Activated naive CD4-positive, alpha-beta T cell treated with anti-CD3 and anti-CD28 coated beads, Interleukin-2, amount 10 ng/mL, durations not matched to agents 7 days and 5 days (primary cell): ENCODE measurements at regions not wholly inside any gene's neighbourhood (a gene's known extent, or its start where the extent isn't known, plus 50 kb on each side); places are given as distances from the start of the nearest gene placed in this dataset.

ENCODE experiments used
- CTCF ChIA-PET: fragments of 350-600 bp; sonication (Branson Sonifier 250); formaldehyde crosslinking; loops from one replicate; lab custom pipeline; 2021; ENCODE audit warnings: antibody characterized with exemption; lab: Charles Lee
- DNase-seq: peaks from one replicate; pipeline ENCODE4 v3.0.0-alpha.2; 2020
- H3K27ac Mint-ChIP-seq: one replicate; pipeline ENCODE4 v1.8.0; 2021; ENCODE audit warnings: mild to moderate bottlenecking, moderate library complexity, mixed read lengths
- H3K27me3 Mint-ChIP-seq: one replicate; pipeline ENCODE4 v1.8.0; 2021; ENCODE audit warnings: mild to moderate bottlenecking, mixed read lengths
- H3K36me3 Mint-ChIP-seq: one replicate; pipeline ENCODE4 v1.8.0; 2021; ENCODE audit warnings: mixed read lengths
- H3K4me1 Mint-ChIP-seq: one replicate; pipeline ENCODE4 v1.8.0; 2021; ENCODE audit warnings: mixed read lengths
- H3K4me3 Mint-ChIP-seq: one replicate; pipeline ENCODE4 v1.8.0; 2021; ENCODE audit warnings: mild to moderate bottlenecking, moderate library complexity, mixed read lengths
- H3K9me3 Mint-ChIP-seq: one replicate; pipeline ENCODE4 v1.8.0; 2021; ENCODE audit warnings: mixed read lengths

DNA sequence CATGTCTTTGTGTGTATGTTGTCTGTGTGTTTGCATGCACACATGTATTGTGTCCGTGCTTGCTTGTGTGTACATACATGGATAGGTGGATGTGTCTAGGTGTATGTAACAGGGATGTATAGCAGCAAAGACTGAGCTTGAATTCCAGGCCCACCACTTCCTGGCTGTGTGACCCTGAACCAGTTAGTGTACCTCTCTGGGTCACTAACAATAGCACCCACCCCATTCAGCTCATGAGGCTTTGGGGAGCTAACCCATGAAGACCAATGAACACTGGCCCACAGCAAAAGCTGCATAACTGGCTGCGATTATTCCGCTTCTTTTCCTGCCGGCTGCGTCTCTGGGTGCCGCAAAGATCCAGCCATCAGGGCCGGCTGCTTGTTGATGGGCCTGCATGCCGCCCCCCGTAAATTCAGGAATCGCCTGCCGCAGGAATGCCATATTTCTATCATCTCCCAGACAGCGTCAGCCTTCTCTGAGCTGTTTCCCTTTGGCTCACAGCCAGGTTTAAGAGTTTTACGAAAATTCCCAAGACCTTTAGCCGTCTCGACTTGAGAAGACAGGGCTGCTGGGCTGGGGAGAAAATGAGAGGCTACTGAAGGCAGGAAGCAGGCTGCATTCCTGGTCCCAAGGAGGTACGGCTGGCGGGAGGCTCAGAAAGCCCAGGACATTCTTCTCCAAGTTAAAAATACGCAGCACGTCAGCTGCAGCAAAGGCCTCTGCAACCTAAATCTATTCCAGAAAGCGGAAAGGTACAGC lies 224.6 kb downstream of the MN1 start:
- Mint-ChIP-seq H3K9me3 (peaks cover 3% of the 10 kb centered on the region), H3K27me3 (peaks cover 9% of the 10 kb centered on the region), H3K4me3 (no peak overlapping the region), H3K36me3 (no peaks in the 10 kb centered on the region), H3K4me1 (no peaks in the 10 kb centered on the region), H3K27ac (no peak overlapping the region)
- no peak for DNase-seq
- CTCF ChIA-PET, result no interaction called here

DNA sequence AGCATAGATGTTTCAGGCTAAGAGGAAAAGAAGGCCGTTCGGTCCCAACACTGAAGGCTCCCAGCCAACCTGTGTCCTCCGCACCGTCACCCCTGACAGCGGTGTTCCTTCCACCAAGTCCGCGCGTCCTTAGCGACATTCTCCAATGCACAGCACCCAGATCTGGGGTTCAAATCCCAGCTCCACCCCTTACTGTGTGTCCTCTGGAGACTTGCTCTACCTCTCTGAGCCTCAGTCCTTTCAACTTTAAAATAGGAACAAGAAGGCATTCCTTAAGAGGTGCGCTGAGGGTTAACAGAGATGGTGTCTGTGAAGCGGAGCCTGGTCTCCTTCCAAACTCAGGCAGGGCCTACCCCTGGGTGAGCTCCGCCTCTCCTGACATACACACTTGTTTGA lies 224.0 kb downstream of the MN1 start:
- Mint-ChIP-seq H3K36me3 (no peaks in the 10 kb centered on the region), H3K9me3 (no peaks in the 10 kb centered on the region), H3K4me1 (no peaks in the 10 kb centered on the region), H3K27me3 (peaks cover 4% of the 10 kb centered on the region), H3K27ac (no peak overlapping the region), H3K4me3 (no peak overlapping the region)
- CTCF ChIA-PET, result no interaction called here
- DNase-seq, result no peak

DNA sequence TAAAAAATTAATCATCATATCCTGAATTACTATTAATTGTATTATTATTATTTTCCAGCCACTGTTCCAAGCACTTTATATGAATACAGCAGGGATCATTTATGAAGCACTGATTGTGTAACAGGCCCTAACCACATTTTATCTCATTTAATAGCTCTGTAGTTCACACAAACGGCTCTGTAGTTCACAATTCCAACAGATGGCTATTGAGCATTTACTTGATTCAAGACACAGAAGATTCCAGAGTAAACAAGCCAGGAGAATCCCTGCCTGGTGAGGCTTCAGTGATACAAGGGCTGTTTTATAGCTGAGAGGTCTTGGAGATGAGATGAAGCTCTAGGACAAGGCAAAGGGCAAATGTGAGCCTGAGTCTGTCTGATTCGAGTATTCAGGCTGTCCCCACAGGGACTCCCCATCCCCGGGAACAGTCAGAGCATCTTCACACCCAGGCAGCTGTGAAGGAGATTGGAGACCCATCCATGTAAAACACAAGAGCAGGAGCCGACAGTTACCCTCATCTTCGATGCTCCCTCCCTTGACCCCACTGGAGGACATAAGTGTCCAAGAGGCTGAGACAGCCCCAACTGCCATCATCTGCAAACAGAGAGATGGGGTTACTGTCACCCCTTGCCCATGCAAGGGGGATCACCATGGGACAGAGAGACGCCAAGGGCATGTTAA lies 222.5 kb downstream of the MN1 start:
- Mint-ChIP-seq H3K36me3 (no peaks in the 10 kb centered on the region), H3K27ac (no peak overlapping the region), H3K4me1 (no peaks in the 10 kb centered on the region), H3K9me3 (no peaks in the 10 kb centered on the region), H3K4me3 (no peak overlapping the region), H3K27me3 (peaks cover 4% of the 10 kb centered on the region)
- DNase-seq, result no peak
- CTCF ChIA-PET, result no interaction called here

DNA sequence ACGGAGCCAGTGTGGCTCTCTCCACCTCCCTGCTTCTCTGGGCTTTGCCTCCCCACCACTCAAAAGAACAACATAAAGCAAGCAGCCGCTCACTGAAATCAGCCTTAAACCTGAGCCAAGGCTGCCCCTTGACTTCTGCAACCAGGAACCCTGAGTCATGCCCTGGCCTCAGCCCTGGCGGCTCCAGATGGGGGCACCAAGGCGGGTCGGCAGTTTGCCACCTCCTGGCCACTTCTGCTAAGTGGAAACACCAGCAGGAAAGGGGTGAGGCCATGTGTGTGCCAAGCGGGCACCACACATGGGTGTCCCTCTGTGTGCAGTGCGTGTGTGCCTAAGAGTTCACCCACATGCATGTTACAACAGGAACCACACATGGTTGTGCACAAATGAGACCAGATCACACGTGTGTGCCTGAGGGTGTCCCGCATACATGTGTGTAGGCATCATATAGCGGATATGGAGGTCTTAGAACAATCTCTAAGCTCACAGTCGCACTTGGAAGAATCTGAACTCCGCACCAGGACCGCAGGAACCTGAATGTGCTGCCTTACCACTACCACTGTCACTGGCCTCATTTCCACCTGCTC lies 221.2 kb downstream of the MN1 start:
- H3K4me3 Mint-ChIP-seq, result no peak overlapping the region
- peaks cover 4% of the 10 kb centered on the region for H3K27me3 Mint-ChIP-seq
- DNase-seq, result no peak
- H3K27ac Mint-ChIP-seq, result no peak overlapping the region
- CTCF ChIA-PET, result no interaction called here
- no peaks in the 10 kb centered on the region for H3K4me1 Mint-ChIP-seq
- no peaks in the 10 kb centered on the region for H3K9me3 Mint-ChIP-seq
- no peaks in the 10 kb centered on the region for H3K36me3 Mint-ChIP-seq

DNA sequence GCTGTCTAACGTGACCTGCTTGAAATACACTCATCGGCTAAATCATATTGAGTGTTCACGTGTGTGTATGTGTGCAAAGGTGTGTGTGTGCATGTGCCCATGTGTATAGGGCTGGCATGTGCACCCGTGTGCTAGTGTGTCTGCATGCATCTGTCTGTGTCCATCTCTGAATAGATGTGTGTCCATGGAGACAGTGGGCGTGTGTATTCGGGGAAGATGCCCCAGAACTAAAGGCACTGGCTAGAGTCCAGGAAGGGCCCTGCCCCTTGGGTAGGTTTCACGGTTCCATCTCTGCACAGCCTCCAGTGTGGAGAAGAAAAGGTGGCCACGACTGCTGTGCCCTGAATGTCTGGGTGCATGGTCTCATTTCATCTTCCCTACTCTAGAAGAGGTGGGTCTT lies 220.3 kb downstream of the MN1 start:
- CTCF ChIA-PET, result no interaction called here
- DNase-seq, result no peak
- H3K4me3 Mint-ChIP-seq, result no peak overlapping the region
- no peaks in the 10 kb centered on the region for H3K9me3 Mint-ChIP-seq
- no peaks in the 10 kb centered on the region for H3K36me3 Mint-ChIP-seq
- no peaks in the 10 kb centered on the region for H3K4me1 Mint-ChIP-seq
- no peak overlapping the region for H3K27ac Mint-ChIP-seq
- H3K27me3 Mint-ChIP-seq, result peaks cover 4% of the 10 kb centered on the region

DNA sequence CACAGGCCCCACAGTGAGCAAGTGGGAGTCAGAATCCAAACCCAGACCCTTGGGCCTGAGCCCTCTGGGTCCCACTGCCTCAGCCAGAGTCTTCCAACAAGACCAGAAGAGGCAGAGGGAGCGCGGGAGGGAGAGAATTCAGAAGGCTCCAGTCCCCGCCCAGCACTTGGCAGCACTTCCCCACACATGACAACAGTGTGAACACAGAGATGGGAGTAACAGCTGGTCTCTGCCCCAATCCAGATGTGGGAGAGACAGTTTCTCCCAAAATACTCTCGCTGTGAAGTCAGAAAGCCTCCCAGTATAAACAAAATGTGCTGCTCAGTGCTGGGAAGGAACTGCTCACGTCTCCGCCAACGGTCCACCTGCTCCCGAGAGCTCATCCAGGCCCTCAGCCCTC lies 219.9 kb downstream of the MN1 start:
- no peak overlapping the region for H3K4me3 Mint-ChIP-seq
- H3K27ac Mint-ChIP-seq, result no peak overlapping the region
- no peaks in the 10 kb centered on the region for H3K4me1 Mint-ChIP-seq
- H3K9me3 Mint-ChIP-seq, result no peaks in the 10 kb centered on the region
- CTCF ChIA-PET, result no interaction called here
- no peaks in the 10 kb centered on the region for H3K36me3 Mint-ChIP-seq
- peaks cover 4% of the 10 kb centered on the region for H3K27me3 Mint-ChIP-seq
- no peak for DNase-seq

DNA sequence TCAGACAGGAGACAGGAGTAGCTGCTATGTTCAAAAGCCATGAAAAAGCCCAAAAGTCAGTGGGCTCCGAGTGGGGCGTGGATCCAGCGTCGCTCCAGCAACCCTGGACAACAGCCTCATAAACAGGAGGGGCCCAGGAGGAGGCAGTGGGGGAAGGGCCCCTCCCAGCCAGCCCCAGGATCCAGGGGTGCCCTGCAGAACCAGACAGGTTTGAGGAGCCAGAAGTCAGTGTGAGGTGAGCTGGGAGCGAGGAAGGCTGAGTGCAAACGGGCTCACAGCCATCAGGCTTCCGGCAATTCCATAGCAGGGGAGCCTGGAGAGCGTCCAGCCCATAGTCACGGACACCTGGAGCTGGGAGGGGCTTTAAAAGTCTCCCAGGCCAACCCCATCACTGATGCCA lies 217.7 kb downstream of the MN1 start:
- peaks cover 4% of the 10 kb centered on the region for H3K27me3 Mint-ChIP-seq
- H3K4me3 Mint-ChIP-seq, result no peak overlapping the region
- H3K27ac Mint-ChIP-seq, result no peak overlapping the region
- peaks cover under 1% of the 10 kb centered on the region for H3K9me3 Mint-ChIP-seq
- CTCF ChIA-PET, result no interaction called here
- H3K4me1 Mint-ChIP-seq, result no peaks in the 10 kb centered on the region
- no peaks in the 10 kb centered on the region for H3K36me3 Mint-ChIP-seq
- no peak for DNase-seq

DNA sequence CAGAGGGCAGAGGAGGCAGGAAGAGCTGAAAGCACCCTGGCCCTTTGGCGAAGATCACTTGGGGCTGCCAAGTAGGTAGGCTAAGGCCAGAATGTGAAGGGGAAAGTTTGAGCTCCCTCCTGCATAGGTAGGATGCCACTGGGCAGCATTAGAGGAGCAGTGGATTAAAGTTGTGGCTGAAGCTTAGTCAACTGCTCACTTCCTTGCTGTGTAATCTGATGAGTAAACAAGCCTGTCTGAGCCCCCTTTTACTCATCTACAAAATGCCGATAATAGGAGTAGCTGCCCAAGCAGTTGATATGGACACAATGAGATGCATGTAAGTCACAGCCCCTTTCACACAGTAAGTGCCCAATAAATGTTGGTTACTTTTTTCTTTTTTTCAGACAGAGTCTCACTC lies 216.4 kb downstream of the MN1 start:
- CTCF ChIA-PET, result no interaction called here
- Mint-ChIP-seq H3K4me1 (no peaks in the 10 kb centered on the region), H3K27ac (no peak overlapping the region), H3K9me3 (peaks cover 3% of the 10 kb centered on the region), H3K4me3 (no peak overlapping the region), H3K36me3 (no peaks in the 10 kb centered on the region), H3K27me3 (peaks cover 3% of the 10 kb centered on the region)
- DNase-seq, result no peak

DNA sequence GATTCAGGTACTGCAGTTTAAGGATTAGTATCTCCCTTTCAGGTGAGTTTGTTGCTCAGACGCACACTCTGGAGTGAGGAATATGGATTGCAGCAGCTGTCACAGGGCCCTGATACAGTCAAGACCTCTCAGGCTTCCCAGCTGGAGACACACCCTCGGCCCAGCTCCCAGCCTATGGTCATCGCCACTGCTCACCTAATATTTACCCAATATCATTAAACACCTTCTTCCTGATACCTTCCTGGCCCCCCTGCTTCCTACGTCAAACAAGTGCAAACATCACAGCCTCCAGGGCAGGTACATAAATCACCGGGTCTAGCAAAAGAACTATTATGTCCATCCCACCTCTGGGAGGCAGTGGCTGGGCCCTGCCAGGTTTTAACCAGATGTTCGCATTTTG lies 213.3 kb downstream of the MN1 start:
- CTCF ChIA-PET, result no interaction called here
- Mint-ChIP-seq H3K4me3 (no peak overlapping the region), H3K27me3 (no peaks in the 10 kb centered on the region), H3K27ac (no peak overlapping the region), H3K36me3 (no peaks in the 10 kb centered on the region), H3K4me1 (no peaks in the 10 kb centered on the region), H3K9me3 (peaks cover 3% of the 10 kb centered on the region)
- no peak for DNase-seq

DNA sequence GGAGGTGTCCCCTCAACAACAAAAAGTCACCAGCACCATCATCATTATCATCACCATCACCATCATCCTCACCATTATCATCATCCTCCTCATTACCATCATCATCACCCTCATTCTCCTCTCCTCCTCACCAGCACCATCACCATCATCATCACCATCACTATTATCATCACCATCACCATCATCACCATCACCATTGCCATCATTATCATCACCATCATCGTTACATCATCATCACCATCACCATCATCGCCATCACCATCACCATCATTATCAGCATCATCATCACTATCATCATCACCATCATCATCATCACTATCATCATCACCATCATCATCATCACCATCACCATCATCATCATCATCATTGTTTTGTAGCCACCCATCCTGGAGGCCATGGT lies 212.6 kb downstream of the MN1 start:
- Mint-ChIP-seq H3K9me3 (peaks cover 3% of the 10 kb centered on the region), H3K27ac (no peak overlapping the region), H3K27me3 (no peaks in the 10 kb centered on the region), H3K4me1 (no peaks in the 10 kb centered on the region), H3K36me3 (no peaks in the 10 kb centered on the region), H3K4me3 (no peak overlapping the region)
- no peak for DNase-seq
- CTCF ChIA-PET, result no interaction called here

DNA sequence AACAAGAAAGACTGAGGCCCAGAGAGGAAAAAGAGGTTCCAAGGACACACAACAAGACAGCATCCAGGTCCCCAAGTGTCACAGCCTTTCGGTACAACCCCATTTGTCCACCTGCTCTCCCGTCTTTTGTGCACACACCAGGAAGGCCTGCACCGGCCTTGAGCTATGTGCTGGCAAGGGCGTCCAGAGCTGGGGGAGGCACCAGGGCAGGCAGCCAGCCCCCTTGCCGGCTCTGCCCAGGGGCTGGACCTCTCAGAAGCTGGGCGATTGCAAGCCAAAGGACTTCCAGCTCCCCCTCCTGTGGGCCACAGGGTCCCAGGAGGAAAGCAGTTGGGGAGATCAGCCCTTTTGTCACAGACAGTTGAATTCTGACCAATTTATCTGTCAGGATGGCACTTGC lies 210.5 kb downstream of the MN1 start:
- DNase-seq, result no peak
- CTCF ChIA-PET, result no interaction called here
- Mint-ChIP-seq H3K27ac (no peak overlapping the region), H3K9me3 (peaks cover 3% of the 10 kb centered on the region), H3K4me1 (no peaks in the 10 kb centered on the region), H3K27me3 (no peaks in the 10 kb centered on the region), H3K4me3 (no peak overlapping the region), H3K36me3 (no peaks in the 10 kb centered on the region)

DNA sequence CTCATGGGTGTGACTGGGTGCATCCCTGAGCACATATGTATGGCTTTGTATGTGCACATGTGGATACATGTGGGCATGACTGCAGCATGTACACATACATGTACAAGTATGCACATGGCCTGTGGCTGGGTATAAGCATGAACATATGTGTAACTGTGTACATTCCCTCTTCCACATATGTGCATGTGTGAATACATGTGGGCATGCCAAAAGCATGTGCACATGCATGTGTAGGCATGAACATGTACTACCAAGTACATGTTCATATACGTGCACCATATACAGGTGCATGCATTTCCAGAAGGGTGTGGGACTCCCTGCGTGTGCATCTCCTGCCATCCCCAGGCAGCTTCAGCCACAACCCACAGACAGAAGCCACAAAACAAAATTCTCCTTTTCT lies 208.2 kb downstream of the MN1 start:
- H3K27ac Mint-ChIP-seq, result no peak overlapping the region
- H3K9me3 Mint-ChIP-seq, result peaks cover 3% of the 10 kb centered on the region
- no peak overlapping the region for H3K4me3 Mint-ChIP-seq
- H3K27me3 Mint-ChIP-seq, result no peaks in the 10 kb centered on the region
- H3K36me3 Mint-ChIP-seq, result no peaks in the 10 kb centered on the region
- DNase-seq, result no peak
- no peaks in the 10 kb centered on the region for H3K4me1 Mint-ChIP-seq
- CTCF ChIA-PET, result no interaction called here

DNA sequence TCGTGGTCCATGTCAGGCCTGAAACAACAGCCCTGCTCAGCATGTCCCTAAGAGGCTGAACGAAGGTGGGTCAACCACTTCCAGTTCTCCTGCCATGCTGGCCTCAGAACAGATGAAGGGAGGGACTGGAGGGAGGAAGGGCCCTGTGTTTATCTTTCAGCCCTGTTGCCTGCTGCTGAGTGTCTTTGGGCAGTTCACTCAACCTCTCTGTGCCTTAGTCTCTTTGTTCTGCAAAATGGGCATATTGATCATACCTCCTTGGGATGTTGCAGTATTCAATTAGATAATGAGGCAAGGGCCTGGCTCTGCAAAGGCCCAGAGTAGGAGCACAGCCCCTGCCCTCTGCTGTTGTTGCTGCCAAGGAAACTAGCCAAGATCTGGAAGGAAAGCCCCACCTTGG lies 207.5 kb downstream of the MN1 start:
- no peak overlapping the region for H3K27ac Mint-ChIP-seq
- H3K27me3 Mint-ChIP-seq, result no peaks in the 10 kb centered on the region
- no peak overlapping the region for H3K4me3 Mint-ChIP-seq
- H3K36me3 Mint-ChIP-seq, result no peaks in the 10 kb centered on the region
- no peaks in the 10 kb centered on the region for H3K4me1 Mint-ChIP-seq
- CTCF ChIA-PET, result no interaction called here
- H3K9me3 Mint-ChIP-seq, result peaks cover under 1% of the 10 kb centered on the region
- no peak for DNase-seq

DNA sequence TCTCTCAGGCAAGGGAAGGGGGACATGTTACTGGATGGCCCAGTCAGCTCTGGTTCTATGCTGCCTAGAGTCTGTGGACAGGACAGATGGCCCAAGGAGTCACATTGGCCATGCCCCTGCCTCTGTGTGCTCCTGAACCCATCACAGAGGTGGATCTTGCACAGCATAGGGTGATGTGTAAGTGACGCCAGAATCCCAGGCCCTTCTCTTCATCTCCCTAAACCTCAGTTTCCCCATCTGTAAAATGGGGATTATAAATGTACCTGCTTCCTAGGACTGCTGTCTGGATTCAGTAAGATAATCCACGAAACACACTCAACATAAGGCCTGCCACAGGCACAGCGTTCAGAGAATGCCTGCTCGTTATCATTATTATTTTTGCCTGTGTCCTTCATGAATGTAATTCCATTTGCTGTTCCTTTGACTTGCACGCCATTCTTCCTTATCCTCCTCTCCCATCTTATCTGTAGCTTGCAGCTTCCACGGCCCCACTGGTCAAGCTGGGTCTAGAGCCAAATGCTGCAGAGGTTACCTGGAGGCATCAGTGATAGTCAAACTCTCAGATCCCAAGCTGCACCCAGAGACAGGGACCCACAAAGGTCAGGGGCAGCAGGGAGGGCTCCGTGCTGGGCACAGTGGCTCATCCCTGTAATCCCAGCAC lies 207.0 kb downstream of the MN1 start:
- no peak for DNase-seq
- H3K27me3 Mint-ChIP-seq, result no peaks in the 10 kb centered on the region
- H3K4me3 Mint-ChIP-seq, result no peak overlapping the region
- H3K27ac Mint-ChIP-seq, result no peak overlapping the region
- H3K4me1 Mint-ChIP-seq, result no peaks in the 10 kb centered on the region
- H3K36me3 Mint-ChIP-seq, result no peaks in the 10 kb centered on the region
- no peaks in the 10 kb centered on the region for H3K9me3 Mint-ChIP-seq
- CTCF ChIA-PET, result no interaction called here
